NCI-H524 (cell line): ENCODE measurements at regions not wholly inside any gene's neighbourhood (a gene's known extent, or its start where the extent isn't known, plus 50 kb on each side); places are given as distances from the start of the nearest gene placed in this dataset.

Experiments used
- DNase-seq, 2 experiments: peaks; one replicate each; lab custom pipeline; 2025; lab: John Stamatoyannopoulos, UW

DNA sequence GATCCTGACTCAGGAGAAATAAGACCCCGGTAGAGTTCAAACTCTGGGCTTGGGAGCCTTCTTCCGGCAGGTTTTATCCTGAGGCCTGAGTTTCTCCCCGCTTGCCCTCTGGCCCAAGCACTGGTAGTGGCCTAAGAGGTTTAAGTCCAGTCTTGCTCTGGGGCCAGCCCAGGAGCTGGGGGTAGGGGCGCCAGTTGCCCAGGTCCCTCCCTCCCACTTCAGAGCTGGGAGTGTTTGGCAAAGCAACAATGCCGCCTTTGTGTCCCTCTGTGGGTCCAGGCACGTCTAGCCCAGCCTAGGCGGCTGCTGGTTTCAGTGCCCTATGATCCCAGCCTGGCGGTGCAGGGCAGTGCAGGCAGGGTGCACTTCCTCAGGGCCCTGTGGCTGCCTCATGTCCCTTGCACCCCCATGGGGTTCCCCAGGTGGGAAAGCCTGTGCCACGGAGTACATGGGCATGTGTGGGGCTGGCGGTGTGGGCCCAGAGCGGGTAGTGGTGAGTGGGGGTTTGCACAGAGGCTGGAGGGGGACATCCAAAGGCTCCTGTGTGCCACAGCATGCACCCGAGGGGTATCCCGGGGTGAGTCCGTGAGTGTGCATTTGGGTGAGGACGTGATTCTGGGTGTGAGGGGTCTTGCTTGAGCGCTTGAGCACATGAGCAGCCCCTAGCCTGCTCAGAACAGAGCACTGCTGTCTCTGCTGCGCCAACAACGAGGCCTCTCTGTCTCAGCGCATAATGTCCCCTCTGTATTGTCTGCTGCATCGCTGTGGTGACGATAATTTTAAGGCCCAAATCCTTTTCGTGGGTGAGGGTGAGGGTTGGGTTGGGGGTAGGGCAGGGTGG, 61.7 kb upstream of the PSD2 start:
- no peak for DNase-seq

- no peak for DNase-seq
These were observed 61.1 kb upstream of the PSD2 start for GRCh38 chr5:139734539-139734916.

DNA sequence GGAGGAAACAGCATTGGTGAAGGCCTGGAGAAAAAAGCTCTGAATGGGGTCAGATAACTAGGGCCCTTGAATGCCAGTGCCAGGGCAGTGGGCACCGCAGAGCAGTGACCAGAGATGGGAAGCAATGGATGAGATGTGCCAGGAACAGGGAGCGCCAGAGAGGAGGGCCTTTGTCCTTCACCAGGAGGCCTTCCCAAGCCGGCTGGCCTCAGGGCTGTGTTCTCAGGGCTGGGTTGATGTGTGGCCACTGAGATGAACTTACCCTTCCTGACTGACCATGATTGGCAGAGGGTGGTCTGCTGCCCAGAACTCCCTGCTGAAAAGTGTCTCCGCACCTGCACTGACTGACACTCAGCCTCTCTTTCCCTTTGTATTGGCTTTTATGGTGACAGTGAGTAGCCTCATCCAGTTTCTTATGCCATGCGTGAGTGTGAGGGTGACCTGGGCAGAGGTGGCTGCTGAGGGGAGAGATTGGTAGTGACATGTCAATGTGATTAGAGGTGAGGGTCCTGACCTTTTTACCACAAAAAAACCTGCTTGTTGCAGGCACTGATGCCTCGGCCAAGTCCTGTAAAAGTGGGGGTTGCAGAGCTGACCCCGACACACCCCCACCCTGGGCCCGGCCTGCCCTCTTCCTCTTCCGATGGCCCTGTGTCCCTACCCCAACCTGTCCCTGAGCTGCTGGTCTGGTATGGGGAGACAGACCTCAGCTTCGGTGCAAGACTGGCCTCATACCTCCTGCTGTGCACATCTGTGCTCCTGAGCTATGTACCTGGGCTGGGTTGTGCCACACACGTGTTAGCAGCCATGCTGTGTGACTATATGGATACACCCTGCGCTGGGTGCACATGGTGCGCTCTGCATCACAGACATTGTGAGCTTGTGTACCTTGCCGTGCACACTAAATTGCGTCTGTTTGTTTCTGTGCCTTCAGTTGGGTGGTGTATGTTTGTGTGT, 57.1 kb upstream of the PSD2 start:
- no peak for DNase-seq

DNA sequence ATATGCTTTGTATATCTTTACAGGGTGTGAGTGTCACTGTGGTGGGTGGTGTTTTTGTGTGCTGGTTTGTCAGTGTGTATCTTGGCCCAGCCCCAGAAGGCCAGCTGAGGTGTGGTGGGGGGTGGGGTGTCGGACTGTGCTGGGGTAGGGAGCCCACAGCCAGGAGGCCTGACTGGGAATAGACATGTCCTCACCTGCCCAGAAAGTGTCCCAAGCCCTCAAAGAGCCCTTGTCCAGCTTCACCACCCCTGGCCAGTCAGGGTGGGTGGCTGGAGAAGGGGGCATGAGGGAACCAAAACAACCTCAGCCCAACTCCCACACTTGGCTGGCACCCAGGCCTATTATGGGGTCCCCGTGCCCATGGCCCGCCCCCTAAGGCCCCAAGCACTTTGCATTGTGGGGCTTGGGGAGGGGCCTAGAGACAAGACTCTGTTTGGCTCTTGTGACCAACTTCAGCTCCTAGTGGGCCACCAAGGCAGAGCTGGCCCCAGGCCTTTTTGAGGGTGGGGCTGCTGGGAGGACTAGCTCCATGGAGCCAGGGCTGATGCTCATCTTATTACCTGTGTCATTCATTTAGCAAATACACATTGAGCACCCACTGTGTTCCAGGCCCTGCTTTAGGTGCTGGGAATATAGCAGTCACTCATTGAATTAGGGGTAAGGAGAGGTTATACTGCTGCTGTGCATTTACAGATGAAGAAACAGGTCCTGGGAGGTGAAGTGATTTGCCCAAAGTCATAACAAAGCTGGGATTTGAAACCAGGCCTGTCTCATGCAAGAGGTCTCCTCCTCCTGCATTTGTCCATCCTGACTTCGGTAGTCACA, 56.2 kb upstream of the PSD2 start:
- no peak for DNase-seq

DNA sequence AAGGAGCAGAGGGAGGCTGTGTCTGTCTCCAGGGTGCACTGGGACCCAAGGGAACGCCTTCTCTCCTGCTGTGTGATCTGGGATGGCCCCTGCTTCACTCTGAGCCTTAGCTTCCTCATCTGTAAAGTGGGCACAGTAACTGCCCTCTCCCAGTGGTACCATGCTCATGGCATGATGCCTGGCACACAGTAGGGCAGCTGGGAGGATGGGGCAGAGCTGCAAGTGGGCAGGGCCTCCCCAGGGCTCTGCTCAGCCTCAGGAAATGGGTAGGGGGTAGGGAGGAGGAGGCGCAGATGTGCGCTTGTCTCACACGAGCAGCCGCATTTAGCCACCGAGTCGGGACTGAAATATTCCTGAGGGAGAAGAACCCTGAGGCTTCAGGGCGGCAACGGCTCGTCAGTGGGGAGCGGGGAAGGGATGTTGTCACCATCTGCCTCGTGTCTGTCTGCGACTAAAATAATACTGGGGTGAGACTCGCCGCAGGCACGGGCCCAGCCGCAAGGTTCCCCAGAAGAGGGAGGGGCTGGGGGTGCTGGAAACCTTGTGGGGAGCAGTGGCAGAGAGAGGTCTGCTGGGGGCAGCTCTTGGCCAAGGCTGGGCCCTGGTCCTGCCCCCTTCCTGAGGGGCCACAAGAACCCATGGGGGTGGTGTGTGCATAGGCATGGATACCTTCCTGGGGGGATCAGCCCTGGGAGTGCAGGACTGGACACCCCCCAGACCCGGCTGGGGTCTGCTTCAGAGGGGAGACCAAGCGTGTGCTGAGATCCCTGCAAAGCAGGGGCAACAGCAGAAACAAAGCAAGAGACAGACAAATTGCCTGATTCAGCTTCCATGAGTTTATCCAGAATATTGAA, 55.2 kb upstream of the PSD2 start:
- no peak for DNase-seq

DNA sequence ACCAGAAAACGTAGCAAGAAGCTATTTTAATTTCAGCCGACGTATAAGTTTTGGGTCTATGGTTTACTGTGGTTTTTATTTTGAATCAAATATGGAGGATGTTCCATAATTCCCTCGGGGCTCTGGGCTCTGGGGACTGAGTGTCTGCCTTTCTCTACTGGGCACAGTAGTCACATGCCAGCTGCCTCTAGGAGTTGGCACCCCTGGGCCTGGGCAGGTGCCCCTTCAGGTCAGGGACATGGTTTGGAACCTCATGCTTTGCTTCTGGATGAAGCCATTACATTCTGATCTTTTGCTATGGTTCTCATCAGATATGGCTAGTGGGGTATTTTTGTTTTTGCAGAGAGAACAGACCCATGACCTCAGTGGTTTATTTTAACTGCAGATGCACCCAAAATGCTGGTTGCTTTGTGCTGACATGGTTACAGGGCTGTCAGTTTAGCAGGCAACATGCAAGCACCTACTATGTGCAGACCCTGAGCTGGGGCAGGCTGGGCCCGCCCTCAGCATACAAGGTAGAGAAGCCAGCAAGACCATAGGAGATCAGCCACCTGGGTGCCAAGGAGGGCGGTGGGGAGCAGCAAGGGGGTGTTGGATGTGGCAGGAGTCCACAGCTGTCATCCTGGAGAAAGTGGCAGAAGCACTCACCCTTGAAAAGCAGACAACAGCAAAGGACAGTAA, 54.5 kb upstream of the PSD2 start:
- DNase-seq, result peak in 1 of 2 experiments; percentile 23

- DNase-seq, result no peak
These were observed 53.8 kb upstream of the PSD2 start for GRCh38 chr5:139741823-139742172.

- DNase-seq, result no peak
These were observed 53.3 kb upstream of the PSD2 start for GRCh38 chr5:139742173-139742903.

DNA sequence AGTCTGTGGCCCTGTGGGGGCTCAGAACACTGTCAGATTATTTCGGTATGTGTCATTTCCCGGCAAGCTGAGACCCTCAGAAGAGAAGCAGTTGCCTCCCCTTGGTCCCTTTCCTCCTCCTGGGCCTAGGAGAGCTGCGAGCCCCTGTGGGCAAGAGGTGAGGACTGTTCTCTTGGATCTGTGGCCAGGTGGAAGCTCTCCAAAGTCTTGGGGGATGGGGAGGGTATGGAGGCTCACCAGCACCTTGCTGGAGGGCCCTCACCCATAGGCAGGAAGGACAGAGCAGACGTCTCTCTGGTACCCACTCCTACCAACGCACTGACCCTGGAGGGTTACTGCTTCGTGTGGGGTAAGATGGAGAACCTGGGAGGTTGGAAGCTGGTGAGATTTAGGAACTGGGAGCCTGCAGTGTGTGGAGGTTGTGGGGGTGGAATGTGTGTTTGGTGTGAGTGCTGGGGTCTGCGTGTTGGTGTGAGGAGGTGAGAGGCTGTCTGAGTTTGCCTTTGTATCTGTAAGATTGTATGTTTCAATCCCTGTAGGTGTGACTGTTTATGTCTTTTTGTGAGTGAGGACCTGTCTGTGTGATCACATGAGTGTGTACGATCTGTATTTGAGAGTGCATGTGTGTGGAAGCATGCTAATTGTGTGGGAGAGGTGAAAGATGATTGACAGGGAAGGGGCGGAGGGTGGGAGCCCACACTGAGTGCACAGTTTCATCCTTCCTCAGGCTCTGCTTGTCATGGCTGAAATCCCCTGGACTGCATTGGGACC, 52.4 kb upstream of the PSD2 start:
- no peak for DNase-seq

GRCh38 chr5:139743804-139744203, 51.8 kb upstream of the PSD2 start:
- no peak for DNase-seq

- peak; percentile 94 to 97 for DNase-seq
These were observed 51.0 kb upstream of the PSD2 start for GRCh38 chr5:139744471-139745131.

DNA sequence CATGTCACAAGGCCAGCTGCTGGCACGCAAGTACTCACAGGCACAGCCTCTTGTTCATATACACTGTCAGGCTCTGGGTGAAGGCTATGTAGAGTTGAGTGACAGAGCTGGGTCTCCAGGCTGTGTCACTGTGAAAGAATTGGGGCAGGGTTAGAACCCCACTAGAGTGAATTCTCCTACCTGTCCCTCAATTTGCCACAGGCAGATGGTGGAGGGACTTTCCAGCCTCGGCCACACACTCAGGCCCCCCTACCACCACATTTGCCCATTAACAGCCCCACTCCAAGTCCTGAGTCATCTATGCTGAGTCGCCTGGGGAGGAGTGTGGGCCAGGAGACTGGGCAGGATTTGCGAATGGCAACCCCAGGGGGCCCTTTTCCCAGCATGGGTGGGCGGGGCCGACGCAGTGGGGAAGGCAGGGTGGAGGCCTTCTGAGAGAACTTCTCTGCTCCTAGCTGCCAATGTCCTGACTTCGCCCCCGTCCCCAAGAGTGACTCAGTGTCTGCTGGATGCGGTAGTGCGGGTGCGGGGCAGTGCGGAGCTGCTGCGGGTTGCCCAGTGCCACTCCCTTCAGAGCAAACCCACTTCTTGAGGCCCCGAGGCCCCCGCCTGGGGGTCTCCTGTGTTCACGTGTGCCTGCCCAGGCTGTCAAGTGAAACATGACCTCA, 50.3 kb upstream of the PSD2 start:
- DNase-seq, result peak; percentile 80 to 82

GRCh38 chr5:139745800-139746690, 49.6 kb upstream of the PSD2 start:
- DNase-seq, result peak; percentile 92 to 96
